H1 (cell line): ENCODE measurements at regions not wholly inside any gene's neighbourhood (a gene's known extent, or its start where the extent isn't known, plus 50 kb on each side); places are given as distances from the start of the nearest gene placed in this dataset.

Experiments
- CTCF ChIA-PET: fragments of 300-600 bp; sonication (Branson Sonifier 250); formaldehyde crosslinking; loops from one replicate; lab custom pipeline; 2021; ENCODE audit not compliant: partially characterized antibody; lab: Charles Lee
- POLR2A ChIA-PET: fragments of 300-600 bp; sonication (Branson Sonifier 250); formaldehyde crosslinking; loops from one replicate; lab custom pipeline; 2021; ENCODE audit warnings: inconsistent platforms; ENCODE audit not compliant: partially characterized antibody; lab: Charles Lee
- DNase-seq, 2 experiments: peaks; one replicate each; pipeline versions ENCODE4 v3.0.0 to v3.0.0-alpha.2; 2010 to 2022; ENCODE audit warnings: low spot score in 2 of 2, low read depth in 1 of 2, mixed read lengths in 1 of 2
- FAIRE-seq: peaks from 2 replicates; lab custom pipeline; 2011; peaks lifted over from hg19 to GRCh38; lab: Jason Lieb, UNC
- H2AFZ ChIP-seq: 2 replicates; pipeline ENCODE4 v1.8.1; 2012; ENCODE audit warnings: low read length, inconsistent platforms
- H2AK5ac ChIP-seq: 2 replicates; pipeline ENCODE4 v1.6.1; 2013; ENCODE audit warnings: low read depth, low read length
- H2BK120ac ChIP-seq: replicated peaks from 2 replicates; pipeline ENCODE3; 2013; ENCODE audit warnings: low read depth, low read length, inconsistent platforms
- H2BK12ac ChIP-seq: 2 replicates; pipeline ENCODE4 v1.6.1; 2013; ENCODE audit warnings: low read depth, low read length
- H2BK15ac ChIP-seq: 2 replicates; pipeline ENCODE4 v1.6.1; 2013; ENCODE audit warnings: low read length
- H2BK20ac ChIP-seq: 2 replicates; pipeline ENCODE4 v1.6.1; 2013; ENCODE audit warnings: low read length
- H2BK5ac ChIP-seq: 2 replicates; pipeline ENCODE4 v1.6.1; 2013; ENCODE audit warnings: low read depth, low read length
- H3K14ac ChIP-seq: 2 replicates; pipeline ENCODE4 v1.6.1; 2013; ENCODE audit warnings: inconsistent platforms; ENCODE audit not compliant: insufficient read length
- H3K18ac ChIP-seq: 2 replicates; pipeline ENCODE4 v1.6.1; 2013; ENCODE audit warnings: low read length; ENCODE audit errors: extremely low read depth
- H3K23ac ChIP-seq: 2 replicates; pipeline ENCODE4 v1.6.1; 2013; ENCODE audit warnings: inconsistent platforms; ENCODE audit not compliant: insufficient read length
- H3K23me2 ChIP-seq: 2 replicates; pipeline ENCODE4 v1.6.1; 2013; ENCODE audit warnings: low read depth, low read length
- H3K27ac ChIP-seq: 2 replicates; pipeline ENCODE4 v1.6.1; 2011; ENCODE audit warnings: low read depth, low read length, inconsistent platforms
- H3K27me3 ChIP-seq, 4 experiments: replicated peaks in 1 of 4; 1 replicate in 1 of 4; 2 replicates in 3 of 4; pipeline versions ENCODE4 v1.6.1 to v1.8.1; 2011 to 2013; ENCODE audit warnings: low read length in 3 of 4, mild to moderate bottlenecking in 3 of 4, inconsistent platforms in 2 of 4, mixed read lengths in 2 of 4, moderate library complexity in 1 of 4; ENCODE audit not compliant: control insufficient read depth in 3 of 4, insufficient read depth in 3 of 4; ENCODE audit errors: extremely low read depth in 1 of 4
- H3K36me3 ChIP-seq, 4 experiments: 2 replicates each; pipeline versions ENCODE4 v1.6.1 to v1.8.1; 2011 to 2013; ENCODE audit warnings: mild to moderate bottlenecking in 4 of 4, low read length in 3 of 4, moderate library complexity in 2 of 4, control low read depth in 1 of 4, inconsistent platforms in 1 of 4; ENCODE audit not compliant: insufficient read depth in 4 of 4, control insufficient read depth in 2 of 4
- H3K4ac ChIP-seq: replicated peaks from 2 replicates; pipeline ENCODE3; 2013; ENCODE audit warnings: low read length, low read depth, mixed read lengths, inconsistent platforms; ENCODE audit not compliant: insufficient read length
- H3K4me1 ChIP-seq, 4 experiments: replicated peaks in 1 of 4; 1 replicate in 1 of 4; 2 replicates in 3 of 4; pipeline versions ENCODE4 v1.6.1 to v1.8.1; 2011 to 2013; ENCODE audit warnings: low read length in 3 of 4, inconsistent platforms in 2 of 4, mixed read lengths in 1 of 4; ENCODE audit not compliant: insufficient read depth in 4 of 4, control insufficient read depth in 3 of 4
- H3K4me2 ChIP-seq, 2 experiments: 2 replicates each; pipeline versions ENCODE4 v1.6.1 to v1.8.1; 2011 to 2013; ENCODE audit warnings: low read depth in 2 of 2, low read length in 2 of 2, control low read depth in 1 of 2, inconsistent platforms in 1 of 2, mild to moderate bottlenecking in 1 of 2; ENCODE audit not compliant: insufficient read depth in 1 of 2
- H3K4me3 ChIP-seq, 4 experiments: fragments of 200-600, 300-600 bp in 1 of 4; sonication (generic), shearing (Covaris generic), sonication (Bioruptor Twin) in 1 of 4; 2 replicates each; pipeline versions ENCODE4 v1.5.1 to v1.8.1; 2011 to 2016; ENCODE audit warnings: low read length in 4 of 4, low read depth in 3 of 4, control low read depth in 2 of 4, inconsistent platforms in 2 of 4, mild to moderate bottlenecking in 2 of 4, mixed read lengths in 1 of 4, moderate library complexity in 1 of 4; ENCODE audit not compliant: insufficient read depth in 2 of 4; ENCODE audit errors: extremely low read depth in 1 of 4
- H3K56ac ChIP-seq: replicated peaks from 2 replicates; pipeline ENCODE3; 2013; ENCODE audit warnings: low read depth, mild to moderate bottlenecking, mixed read lengths, low read length, inconsistent platforms; ENCODE audit not compliant: insufficient read length
- H3K79me1 ChIP-seq: 2 replicates; pipeline ENCODE4 v1.6.1; 2013; ENCODE audit warnings: low read depth, low read length, control low read depth
- H3K79me2 ChIP-seq, 2 experiments: 2 replicates each; pipeline versions ENCODE4 v1.6.1 to v1.8.1; 2012 to 2013; ENCODE audit warnings: low read length in 2 of 2, mild to moderate bottlenecking in 2 of 2, inconsistent platforms in 1 of 2; ENCODE audit not compliant: insufficient read depth in 2 of 2, control insufficient read depth in 1 of 2
- H3K9ac ChIP-seq, 4 experiments: replicated peaks in 1 of 4; 1 replicate in 1 of 4; 2 replicates in 3 of 4; pipeline versions ENCODE4 v1.6.1 to v1.8.1; 2011 to 2013; ENCODE audit warnings: low read depth in 3 of 4, low read length in 3 of 4, control low read depth in 2 of 4, mild to moderate bottlenecking in 2 of 4, moderate library complexity in 2 of 4, inconsistent platforms in 1 of 4; ENCODE audit errors: extremely low read depth in 1 of 4
- H3K9me3 ChIP-seq, 2 experiments: 2 replicates each; pipeline versions ENCODE4 v1.6.1 to v1.8.1; 2012 to 2013; ENCODE audit warnings: mild to moderate bottlenecking in 2 of 2, moderate library complexity in 2 of 2, control low read depth in 1 of 2, inconsistent platforms in 1 of 2, low read depth in 1 of 2, low read length in 1 of 2, mixed read lengths in 1 of 2; ENCODE audit not compliant: insufficient read depth in 2 of 2
- H4K20me1 ChIP-seq, 2 experiments: replicated peaks in 1 of 2; 2 replicates each; pipeline versions ENCODE3 to v1.8.1; 2011 to 2013; ENCODE audit warnings: inconsistent platforms in 2 of 2, low read length in 2 of 2, mild to moderate bottlenecking in 1 of 2; ENCODE audit not compliant: insufficient read depth in 2 of 2, control insufficient read depth in 1 of 2
- H4K5ac ChIP-seq: 2 replicates; pipeline ENCODE4 v1.6.1; 2013; ENCODE audit warnings: low read length, low read depth, mixed read lengths, inconsistent platforms; ENCODE audit not compliant: insufficient read length
- H4K8ac ChIP-seq: 2 replicates; pipeline ENCODE4 v1.8.0; 2013; ENCODE audit warnings: mild to moderate bottlenecking, moderate library complexity, low read length, inconsistent platforms; ENCODE audit not compliant: insufficient read depth; ENCODE audit errors: extremely low read depth
- H4K91ac ChIP-seq: replicated peaks from 2 replicates; pipeline ENCODE3; 2013; ENCODE audit warnings: low read length, mixed read lengths, inconsistent platforms; ENCODE audit not compliant: insufficient read length
- BCL11A ChIP-seq, 2 experiments: IDR thresholded peaks; one replicate each; pipeline ENCODE4 v1.6.1; 2011; ENCODE audit warnings: low read depth in 2 of 2, low read length in 2 of 2, mild to moderate bottlenecking in 2 of 2
- CBX5 ChIP-seq: fragments of 300-800, 300-1000 bp; sonication (generic); IDR thresholded peaks from 2 replicates; pipeline ENCODE4 v1.7.1; 2016; ENCODE audit warnings: antibody characterized with exemption, low read length, low read depth
- FOSL1 ChIP-seq: IDR thresholded peaks from 2 replicates; pipeline ENCODE4 v1.6.1; 2011; ENCODE audit warnings: mild to moderate bottlenecking, low read depth, low read length, moderate library complexity; ENCODE audit not compliant: insufficient read depth
- KDM4A ChIP-seq: IDR thresholded peaks from one replicate; pipeline ENCODE4 v1.7.1; 2012; ENCODE audit warnings: low read depth, mild to moderate bottlenecking, moderate library complexity, low read length, inconsistent platforms; ENCODE audit not compliant: severe bottlenecking
- RFX5 ChIP-seq: IDR thresholded peaks from 2 replicates; pipeline ENCODE4 v1.6.1; 2011; ENCODE audit warnings: low read depth, low read length, improper control_type of control experiment, borderline replicate concordance
- SIRT6 ChIP-seq: IDR thresholded peaks from one replicate; pipeline ENCODE4 v1.7.1; 2012; ENCODE audit warnings: low read length, inconsistent platforms
- SIX5 ChIP-seq: IDR thresholded peaks from 2 replicates; pipeline ENCODE4 v1.6.1; 2011; ENCODE audit warnings: mild to moderate bottlenecking, low read depth, low read length
- SP2 ChIP-seq: IDR thresholded peaks from 2 replicates; pipeline ENCODE4 v1.6.1; 2012; ENCODE audit warnings: mild to moderate bottlenecking, low read length, inconsistent platforms
- SP4 ChIP-seq: IDR thresholded peaks from 2 replicates; pipeline ENCODE4 v1.6.1; 2012; ENCODE audit warnings: low read length, inconsistent platforms
- TEAD4 ChIP-seq: IDR thresholded peaks from 2 replicates; pipeline ENCODE4 v1.6.1; 2012; ENCODE audit warnings: low read depth, low read length, inconsistent platforms, mixed read lengths
- YY1 ChIP-seq: IDR thresholded peaks from 2 replicates; pipeline ENCODE4 v1.6.1; 2011; ENCODE audit warnings: low read depth, mild to moderate bottlenecking, low read length
- WGBS, 2 experiments: shearing (Covaris generic) in 1 of 2; methylation state at CpG; one replicate each; pipeline versions ENCODE4 v1.1.6 to v1.1.7; 2013 to 2015; ENCODE audit warnings: low lambda C conversion rate in 2 of 2, mixed read lengths in 2 of 2, inconsistent platforms in 1 of 2, low coverage in 1 of 2, missing lambda C conversion rate in 1 of 2; ENCODE audit not compliant: insufficient replicate concordance in 2 of 2, insufficient coverage in 1 of 2, insufficient read length in 1 of 2; ENCODE audit errors: extremely low coverage in 1 of 2, missing lambda C conversion rate in 1 of 2; 5-methylcytosine and 5-hydroxymethylcytosine counted together
- TF ChIP-seq, protein P1 (sequence below): IDR thresholded peaks from 2 replicates; pipeline ENCODE4 v1.6.1; 2011; ENCODE audit warnings: low read depth, mild to moderate bottlenecking, low read length; ENCODE audit not compliant: insufficient read depth

DNA sequence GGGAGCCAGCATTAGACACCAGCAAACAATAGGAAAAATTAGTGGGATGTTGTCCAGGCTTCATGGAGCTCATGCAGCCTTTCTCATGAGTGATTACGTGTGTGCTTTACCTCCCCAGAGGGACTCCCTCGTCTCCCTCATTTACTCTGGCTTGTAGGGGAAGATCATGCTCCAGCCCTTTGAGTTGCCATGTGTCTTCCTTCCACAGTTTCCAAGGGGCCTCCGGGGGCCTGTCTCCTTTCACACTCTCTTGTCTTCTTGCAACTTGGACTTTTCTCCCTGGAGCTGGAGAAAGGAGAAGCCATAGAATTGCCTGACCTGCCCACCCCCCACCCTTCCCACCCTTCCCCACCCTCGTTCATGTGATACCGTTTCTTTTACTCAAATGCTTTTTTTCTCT lies 98.7 kb downstream of the FAM43A start:
- Histone ChIP-seq H3K4me2 (no peak overlapping the region), H3K18ac (no peak overlapping the region), H4K8ac (no peak overlapping the region), H3K79me1 (no peaks in the 10 kb centered on the region), H3K9me3 (no peaks in the 10 kb centered on the region), H3K4me1 (no peaks in the 10 kb centered on the region), H2BK120ac (no peak overlapping the region), H4K91ac (no peak overlapping the region), H3K4me3 (no peak overlapping the region), H4K5ac (no peak overlapping the region), H4K20me1 (no peaks in the 10 kb centered on the region), H2BK12ac (no peak overlapping the region), H2AFZ (no peak overlapping the region), H3K4ac (no peak overlapping the region), H3K23me2 (no peaks in the 10 kb centered on the region), H3K56ac (no peak overlapping the region), H2AK5ac (no peak overlapping the region), H2BK15ac (no peak overlapping the region), H2BK5ac (no peak overlapping the region), H3K9ac (no peak overlapping the region), H3K27me3 (no peaks in the 10 kb centered on the region), H3K14ac (no peak overlapping the region), H3K23ac (no peak overlapping the region), H3K79me2 (no peaks in the 10 kb centered on the region), H3K36me3 (no peaks in the 10 kb centered on the region), H2BK20ac (no peak overlapping the region), H3K27ac (no peak overlapping the region)
- FAIRE-seq (no peak), DNase-seq (no peak)
- POLR2A ChIA-PET: no interaction called here
- CTCF ChIA-PET: interaction anchor here (0.7 to 2.1 kb wide), 2 partner anchors 13 to 441 kb away, joined by 3 to 8 read pairs; no protein-coding TSS in a partner anchor
- WGBS, 2 experiments: 82% methylated on average over 2 of the region's 5 CpGs; no CpG with 5 or more reads in 1 of the 2 experiments
- TF ChIP-seq SP4: no peak
- TF ChIP-seq SIRT6: no peak
- TF ChIP-seq KDM4A: no peak
- no peak for TF ChIP-seq BCL11A (IDR thresholded peaks at IDR 0.05; ENCODE audit: low read depth in 2 of 2, low read length in 2 of 2)
- TF ChIP-seq, protein P1, sequence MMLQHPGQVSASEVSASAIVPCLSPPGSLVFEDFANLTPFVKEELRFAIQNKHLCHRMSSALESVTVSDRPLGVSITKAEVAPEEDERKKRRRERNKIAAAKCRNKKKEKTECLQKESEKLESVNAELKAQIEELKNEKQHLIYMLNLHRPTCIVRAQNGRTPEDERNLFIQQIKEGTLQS: no peak
- TF ChIP-seq RFX5: no peak
- TF ChIP-seq FOSL1: no peak
- TF ChIP-seq SP2: no peak
- TF ChIP-seq CBX5: no peak
- TF ChIP-seq TEAD4: no peak
- TF ChIP-seq SIX5: no peak
- no peak for TF ChIP-seq YY1
